SH-SY5Y (cell line): ENCODE measurements at regions not wholly inside any gene's neighbourhood (a gene's known extent, or its start where the extent isn't known, plus 50 kb on each side); places are given as distances from the start of the nearest gene placed in this dataset.

Experiments
- GATA2 ChIP-seq: IDR thresholded peaks from 2 replicates; pipeline ENCODE4 v1.6.1; 2011; ENCODE audit warnings: mild to moderate bottlenecking, low read depth, low read length
- GATA3 ChIP-seq: IDR thresholded peaks from 2 replicates; pipeline ENCODE4 v1.6.1; 2011; ENCODE audit warnings: low read depth, mild to moderate bottlenecking, low read length, moderate library complexity

DNA sequence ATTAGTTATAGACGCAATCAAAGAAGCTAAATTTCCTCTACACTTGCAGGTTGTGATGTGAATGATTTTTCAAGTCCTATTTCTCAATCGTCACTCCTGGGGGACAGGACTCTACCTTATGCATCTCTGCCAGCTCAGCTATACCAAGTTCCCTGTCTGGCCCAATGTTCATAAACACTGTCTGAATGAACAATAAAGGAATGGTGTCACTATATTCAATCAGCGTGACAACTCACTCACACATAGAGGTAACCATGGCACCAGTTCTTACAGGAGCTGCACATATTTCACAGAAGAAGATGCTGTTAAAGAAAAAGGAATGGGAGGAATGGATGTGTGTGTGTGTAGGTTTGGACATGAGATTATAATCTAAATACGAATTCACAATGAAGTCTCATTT is 280.6 kb downstream of the PPP1R2C start:
- no peak for TF ChIP-seq GATA2
- no peak for TF ChIP-seq GATA3
